SJSA1 (cell line): ENCODE measurements at regions not wholly inside any gene's neighbourhood (a gene's known extent, or its start where the extent isn't known, plus 50 kb on each side); places are given as distances from the start of the nearest gene placed in this dataset.

Source experiments
- DNase-seq, 2 experiments: peaks; one replicate each; pipeline ENCODE4 v3.0.0-alpha.2; 2015 to 2020; ENCODE audit warnings: low spot score in 2 of 2, low read depth in 1 of 2
- H3K27ac ChIP-seq: fragments of 250-450 bp; sonication (Bioruptor Pico); 2 replicates; pipeline ENCODE4 v1.5.1; 2020; ENCODE audit warnings: mild to moderate bottlenecking, moderate library complexity
- H3K27me3 ChIP-seq: fragments of 250-450 bp; sonication (Bioruptor Pico); replicated peaks from 2 replicates; pipeline ENCODE4 v1.5.1; 2020; ENCODE audit warnings: mild to moderate bottlenecking, moderate library complexity
- H3K36me3 ChIP-seq: fragments of 250-450 bp; sonication (Bioruptor Pico); 2 replicates; pipeline ENCODE4 v1.5.1; 2020; ENCODE audit warnings: mild to moderate bottlenecking
- H3K4me1 ChIP-seq: fragments of 250-450 bp; sonication (Bioruptor Pico); replicated peaks from 2 replicates; pipeline ENCODE4 v1.6.1; 2021; ENCODE audit warnings: mild to moderate bottlenecking
- H3K4me3 ChIP-seq: fragments of 250-450 bp; sonication (Bioruptor Pico); 2 replicates; pipeline ENCODE4 v1.5.1; 2020; ENCODE audit warnings: mild to moderate bottlenecking
- H3K9me3 ChIP-seq: fragments of 250-450 bp; sonication (Bioruptor Pico); replicated peaks from 2 replicates; pipeline ENCODE4 v1.5.1; 2020; ENCODE audit warnings: mild to moderate bottlenecking

DNA sequence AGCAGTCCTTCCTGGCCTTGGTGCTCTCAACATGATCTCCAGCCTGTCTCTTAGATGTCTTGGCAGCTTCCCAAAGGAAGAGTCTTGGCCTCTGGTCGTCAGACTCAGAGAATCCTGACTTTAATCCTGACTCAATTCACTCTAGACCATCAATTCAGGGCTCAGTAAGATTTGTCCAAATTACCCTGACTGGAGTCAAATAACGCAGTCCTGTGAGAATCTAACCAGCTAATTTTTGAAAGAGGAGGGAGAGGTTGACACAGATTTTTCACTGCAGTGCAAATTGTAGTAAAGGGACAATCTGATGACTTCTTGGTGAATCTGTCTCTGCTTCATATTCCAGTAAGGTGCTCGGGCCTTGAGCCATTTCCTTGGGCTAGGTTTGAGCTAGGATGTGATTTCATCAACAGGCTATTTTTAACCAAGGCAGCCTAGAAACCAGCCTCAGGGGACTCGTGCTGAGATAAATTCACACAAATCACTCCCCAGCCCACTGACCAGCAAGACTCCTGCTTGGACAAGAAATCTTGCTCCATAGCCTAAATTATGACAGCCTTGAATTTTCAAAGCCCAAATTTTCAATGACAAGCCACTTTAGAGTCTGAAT lies 257.4 kb downstream of the ENC1 start:
- Histone ChIP-seq H3K4me3 (no peak overlapping the region), H3K4me1 (peaks cover 33% of the 10 kb centered on the region), H3K27me3 (no peaks in the 10 kb centered on the region), H3K27ac (no peak overlapping the region), H3K9me3 (no peaks in the 10 kb centered on the region), H3K36me3 (no peaks in the 10 kb centered on the region)
- DNase-seq: peak in 1 of 2 experiments; percentile 22

DNA sequence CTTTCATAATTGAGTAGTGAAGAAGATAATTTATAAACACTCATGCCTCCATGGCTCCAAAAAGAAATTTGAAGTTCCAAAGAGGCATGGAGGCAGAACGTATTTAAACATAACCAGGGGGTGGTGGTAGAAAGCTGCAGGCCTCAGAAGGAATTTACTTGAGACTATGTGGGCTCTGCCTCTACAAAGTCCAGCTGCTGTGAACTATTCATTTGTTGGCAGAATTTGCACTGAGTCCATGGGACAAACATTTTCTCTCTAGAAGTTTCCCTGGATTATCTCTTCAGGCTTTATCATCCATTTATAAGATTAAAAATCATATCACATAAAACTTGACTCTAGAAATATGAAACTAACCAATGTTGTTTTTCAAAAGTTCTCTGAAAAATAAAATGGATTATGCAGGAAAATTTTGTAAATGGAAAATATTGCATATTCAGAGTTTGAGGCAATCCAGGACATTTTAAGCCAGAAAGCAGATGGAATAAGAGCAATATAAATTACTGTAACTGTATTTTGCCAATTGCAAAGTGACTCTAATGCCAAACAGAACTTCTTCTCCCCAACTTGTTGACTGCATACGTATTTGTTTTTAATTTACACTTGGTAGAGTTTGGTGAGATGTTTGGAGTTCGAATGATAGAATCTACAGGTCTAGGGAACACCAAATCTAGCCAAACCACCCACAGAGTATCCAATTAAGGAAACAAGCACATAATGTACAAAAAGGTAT lies 258.2 kb downstream of the ENC1 start:
- Histone ChIP-seq H3K4me1 (peaks cover 25% of the 10 kb centered on the region), H3K9me3 (no peaks in the 10 kb centered on the region), H3K27me3 (no peaks in the 10 kb centered on the region), H3K4me3 (no peak overlapping the region), H3K27ac (no peak overlapping the region), H3K36me3 (no peaks in the 10 kb centered on the region)
- no peak for DNase-seq

DNA sequence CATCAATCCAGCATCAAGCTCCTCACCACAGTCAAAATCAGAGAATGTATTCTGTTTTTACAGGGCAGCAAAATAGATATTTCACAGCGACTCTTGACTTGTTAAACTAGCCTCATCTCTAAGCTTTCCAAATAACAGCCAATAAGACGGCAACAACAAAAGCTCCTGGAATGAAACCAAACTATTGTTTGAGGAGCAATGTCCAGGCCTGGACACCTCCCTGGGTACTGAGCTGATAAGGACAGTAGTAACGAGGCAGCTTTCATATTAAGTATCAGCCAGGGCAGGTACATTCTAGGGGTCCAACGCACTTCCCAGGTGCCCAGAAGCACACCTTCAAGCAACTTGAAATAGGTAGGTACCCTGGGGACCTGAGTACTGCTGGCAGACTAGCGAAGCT lies 260.3 kb downstream of the ENC1 start:
- no peak for DNase-seq
- Histone ChIP-seq H3K27ac (no peak overlapping the region), H3K4me1 (peaks cover 15% of the 10 kb centered on the region), H3K27me3 (no peaks in the 10 kb centered on the region), H3K36me3 (no peaks in the 10 kb centered on the region), H3K4me3 (no peak overlapping the region), H3K9me3 (no peaks in the 10 kb centered on the region)

DNA sequence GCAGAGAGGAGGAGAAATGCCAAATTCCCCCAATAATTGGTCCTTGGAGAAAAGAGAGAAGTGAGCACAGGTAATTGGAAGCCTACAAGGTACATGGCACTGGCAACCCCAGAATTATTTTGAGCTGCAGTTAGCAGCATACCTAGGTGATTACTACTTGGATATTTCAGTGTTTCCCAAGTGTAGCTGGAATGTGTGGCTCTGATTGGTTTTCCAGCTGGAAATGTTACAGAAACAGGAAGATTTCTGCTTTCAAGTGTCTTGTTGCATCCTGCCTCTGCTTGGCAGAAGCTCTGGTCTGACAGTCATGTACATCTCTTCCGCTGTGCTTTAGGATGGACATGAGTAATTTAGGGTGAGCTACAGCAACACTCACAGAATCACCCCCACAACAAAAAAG lies 262.1 kb downstream of the ENC1 start:
- Histone ChIP-seq H3K4me3 (no peak overlapping the region), H3K27ac (no peak overlapping the region), H3K27me3 (no peaks in the 10 kb centered on the region), H3K36me3 (no peaks in the 10 kb centered on the region), H3K4me1 (peaks cover 9% of the 10 kb centered on the region), H3K9me3 (no peaks in the 10 kb centered on the region)
- DNase-seq: no peak

DNA sequence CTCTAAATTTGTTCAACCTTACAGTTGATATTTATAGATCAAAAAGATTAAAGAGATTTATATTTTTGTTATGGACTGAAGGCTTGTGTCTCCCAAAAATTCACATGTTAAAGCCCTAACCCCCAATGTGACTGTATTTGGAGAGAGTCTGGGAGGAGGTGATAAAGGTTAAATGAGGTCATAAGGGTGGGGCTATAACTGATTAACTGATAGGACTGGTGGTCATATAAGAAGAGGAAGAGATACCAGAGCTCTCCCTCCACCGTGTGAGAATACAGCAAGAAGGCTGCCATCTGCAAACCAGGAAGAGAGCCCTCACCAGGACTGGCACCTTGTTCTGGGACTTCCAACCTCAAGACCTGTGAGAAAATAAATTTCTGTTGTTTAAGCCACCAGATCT lies 264.3 kb downstream of the ENC1 start:
- H3K4me3 ChIP-seq: no peak overlapping the region
- H3K36me3 ChIP-seq: no peaks in the 10 kb centered on the region
- H3K27me3 ChIP-seq: no peaks in the 10 kb centered on the region
- no peaks in the 10 kb centered on the region for H3K9me3 ChIP-seq
- DNase-seq: no peak
- no peak overlapping the region for H3K27ac ChIP-seq
- no peaks in the 10 kb centered on the region for H3K4me1 ChIP-seq

DNA sequence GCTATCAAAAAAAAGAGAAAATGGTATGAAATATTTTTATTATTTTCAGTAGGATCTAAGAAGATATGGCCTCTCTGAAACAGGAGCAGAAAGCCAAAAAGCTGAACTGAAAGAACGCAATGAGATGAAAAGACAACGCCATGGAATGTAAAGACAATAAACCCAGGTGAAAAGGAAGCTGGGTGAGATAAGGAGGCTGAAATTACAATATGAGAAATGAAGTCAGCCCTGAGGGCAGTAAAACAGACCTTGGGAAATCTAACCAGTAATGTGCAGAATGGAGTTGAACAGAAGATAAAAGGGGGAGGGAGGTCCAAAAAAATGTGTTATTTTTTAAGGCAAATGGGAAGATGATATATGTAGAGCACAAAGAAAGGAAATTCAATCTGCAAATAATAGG lies 265.3 kb downstream of the ENC1 start:
- no peak for DNase-seq
- Histone ChIP-seq H3K27ac (no peak overlapping the region), H3K4me1 (no peaks in the 10 kb centered on the region), H3K4me3 (no peak overlapping the region), H3K36me3 (no peaks in the 10 kb centered on the region), H3K9me3 (no peaks in the 10 kb centered on the region), H3K27me3 (no peaks in the 10 kb centered on the region)

DNA sequence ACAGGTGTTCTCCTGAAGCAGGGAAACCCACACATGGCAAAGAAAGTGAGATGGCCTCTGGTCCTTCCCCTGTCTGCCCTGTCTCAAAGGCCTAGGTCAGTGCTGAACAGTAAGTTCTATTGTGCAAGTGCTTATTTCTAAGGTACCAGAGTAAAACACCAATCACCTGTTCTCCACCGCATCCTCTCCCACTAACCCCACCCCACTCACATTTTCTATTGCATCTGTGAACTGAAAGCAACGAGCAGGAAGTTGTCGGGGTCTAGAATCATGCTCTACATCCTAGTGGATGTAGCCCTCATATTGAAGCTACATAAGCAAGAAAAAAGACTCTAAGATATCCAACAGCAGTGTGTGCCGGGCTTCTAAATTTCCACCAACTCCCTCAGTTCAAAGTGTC lies 265.9 kb downstream of the ENC1 start:
- no peak overlapping the region for H3K4me3 ChIP-seq
- no peak for DNase-seq
- H3K4me1 ChIP-seq: no peaks in the 10 kb centered on the region
- H3K27ac ChIP-seq: no peak overlapping the region
- H3K36me3 ChIP-seq: no peaks in the 10 kb centered on the region
- no peaks in the 10 kb centered on the region for H3K27me3 ChIP-seq
- no peaks in the 10 kb centered on the region for H3K9me3 ChIP-seq

DNA sequence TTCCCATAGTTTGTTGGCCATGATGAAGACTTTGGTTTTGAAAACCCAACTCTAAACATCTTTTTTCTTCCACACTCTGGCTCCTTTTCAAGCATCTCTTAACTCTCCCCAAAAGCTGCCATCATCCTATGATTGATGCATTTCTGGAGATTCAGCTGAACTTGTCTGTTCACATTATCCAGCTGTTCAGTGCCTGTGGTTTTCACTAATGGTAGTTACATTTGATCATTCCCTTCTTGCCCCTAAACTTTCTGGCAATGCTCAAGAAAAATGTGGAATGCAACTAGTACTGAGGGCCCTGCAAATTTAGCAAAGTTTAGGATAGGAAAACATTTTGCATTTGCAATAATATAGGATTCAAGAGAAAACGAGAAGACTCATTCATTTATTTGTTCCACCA lies 267.5 kb downstream of the ENC1 start:
- Histone ChIP-seq H3K36me3 (no peaks in the 10 kb centered on the region), H3K4me3 (no peak overlapping the region), H3K4me1 (no peaks in the 10 kb centered on the region), H3K27ac (no peak overlapping the region), H3K27me3 (no peaks in the 10 kb centered on the region), H3K9me3 (no peaks in the 10 kb centered on the region)
- DNase-seq: no peak

DNA sequence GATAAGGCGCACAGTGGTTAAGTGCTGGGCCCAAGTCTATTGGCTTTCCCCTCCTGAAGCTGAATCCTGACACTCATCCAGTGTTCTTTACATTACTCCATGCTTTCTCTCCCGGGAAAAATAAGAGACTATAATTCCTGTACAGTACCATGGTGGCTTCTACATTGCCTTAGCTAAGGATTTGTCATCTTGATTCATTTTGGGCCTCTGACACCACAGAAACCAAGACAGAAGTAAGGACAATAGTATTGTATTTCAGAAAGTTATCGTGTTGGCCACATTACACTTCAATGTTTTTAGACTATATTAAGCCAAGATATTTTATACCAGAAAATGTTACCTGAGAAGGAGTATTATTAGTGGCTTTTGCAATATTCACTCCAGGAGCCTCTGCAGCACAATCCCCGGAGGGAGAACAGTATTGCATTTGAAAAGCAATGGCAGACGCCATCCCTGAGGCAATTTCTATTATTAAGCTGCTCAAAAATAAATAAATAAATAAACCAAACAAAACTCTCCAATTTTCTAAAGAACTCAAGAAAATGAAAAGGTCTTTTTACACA lies 267.9 kb downstream of the ENC1 start:
- DNase-seq: no peak
- no peak overlapping the region for H3K4me3 ChIP-seq
- no peaks in the 10 kb centered on the region for H3K27me3 ChIP-seq
- H3K27ac ChIP-seq: no peak overlapping the region
- H3K9me3 ChIP-seq: no peaks in the 10 kb centered on the region
- H3K4me1 ChIP-seq: no peaks in the 10 kb centered on the region
- no peaks in the 10 kb centered on the region for H3K36me3 ChIP-seq

DNA sequence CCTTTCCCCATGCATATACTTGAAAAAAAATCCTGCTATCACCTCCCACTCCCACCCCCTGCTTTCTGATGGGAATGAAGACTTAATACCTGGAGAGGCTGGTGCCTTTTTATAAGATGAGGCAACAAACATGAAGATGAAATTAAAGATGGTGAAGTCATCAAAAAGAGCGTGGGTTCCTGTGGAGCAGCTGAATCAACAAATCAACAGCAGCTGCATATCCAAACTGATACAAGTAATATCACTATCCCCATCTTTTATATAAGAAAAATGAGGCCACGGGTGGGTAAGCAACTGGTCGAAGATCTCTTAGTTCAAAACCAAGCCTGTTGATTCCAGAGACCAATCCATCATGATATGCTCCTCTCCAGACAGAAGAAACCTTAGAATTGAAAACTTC lies 268.5 kb downstream of the ENC1 start:
- Histone ChIP-seq H3K36me3 (no peaks in the 10 kb centered on the region), H3K27ac (no peak overlapping the region), H3K9me3 (no peaks in the 10 kb centered on the region), H3K4me3 (no peak overlapping the region), H3K4me1 (no peaks in the 10 kb centered on the region), H3K27me3 (no peaks in the 10 kb centered on the region)
- no peak for DNase-seq

DNA sequence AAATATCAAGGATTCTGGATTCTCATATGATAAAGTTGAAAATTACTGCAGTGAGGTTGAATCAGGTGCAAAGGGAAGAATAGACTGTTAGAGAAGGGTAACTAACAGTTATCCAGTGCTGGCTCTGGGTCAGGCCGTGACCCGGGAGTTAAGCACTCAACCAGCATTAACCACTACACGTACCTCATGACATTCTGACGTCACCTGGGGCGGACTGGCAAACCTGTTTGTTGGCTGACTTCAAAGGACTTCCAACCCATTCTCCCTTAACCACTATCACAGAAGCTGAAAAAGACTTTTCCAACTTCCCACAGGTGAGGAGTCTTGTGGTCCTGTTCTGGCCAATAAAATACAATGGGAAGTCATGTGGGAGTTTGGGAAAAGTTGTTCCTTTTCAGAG lies 268.9 kb downstream of the ENC1 start:
- H3K36me3 ChIP-seq: no peaks in the 10 kb centered on the region

DNA sequence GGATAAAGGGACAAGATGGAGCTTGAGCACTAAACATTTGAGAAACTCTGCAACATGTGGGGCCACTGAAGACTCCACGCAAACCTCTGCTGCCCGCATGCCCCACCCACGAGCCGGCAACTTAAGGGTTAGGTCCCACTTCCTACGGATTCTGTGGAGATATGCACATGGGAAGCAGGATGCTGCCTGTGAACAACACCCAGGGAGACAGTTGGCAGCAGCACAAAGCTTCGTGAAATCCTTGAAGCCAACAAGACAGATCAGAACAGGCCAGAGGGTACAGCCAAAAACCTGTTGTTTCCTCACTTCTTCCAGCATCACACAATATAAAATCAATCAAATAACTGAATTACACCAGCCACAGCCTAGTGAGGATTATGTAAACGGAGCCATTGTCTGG lies 270.4 kb downstream of the ENC1 start:
- no peak overlapping the region for H3K27ac ChIP-seq
- H3K9me3 ChIP-seq: no peaks in the 10 kb centered on the region
- H3K36me3 ChIP-seq: no peaks in the 10 kb centered on the region
- no peaks in the 10 kb centered on the region for H3K27me3 ChIP-seq
- H3K4me3 ChIP-seq: no peak overlapping the region
- H3K4me1 ChIP-seq: no peaks in the 10 kb centered on the region
- no peak for DNase-seq

More for the DNA sequence above, 268.9 kb downstream of the ENC1 start:
- no peaks in the 10 kb centered on the region for H3K4me1 ChIP-seq
- no peaks in the 10 kb centered on the region for H3K27me3 ChIP-seq
- H3K9me3 ChIP-seq: no peaks in the 10 kb centered on the region
- H3K27ac ChIP-seq: no peak overlapping the region
- no peak overlapping the region for H3K4me3 ChIP-seq
- DNase-seq: no peak

DNA sequence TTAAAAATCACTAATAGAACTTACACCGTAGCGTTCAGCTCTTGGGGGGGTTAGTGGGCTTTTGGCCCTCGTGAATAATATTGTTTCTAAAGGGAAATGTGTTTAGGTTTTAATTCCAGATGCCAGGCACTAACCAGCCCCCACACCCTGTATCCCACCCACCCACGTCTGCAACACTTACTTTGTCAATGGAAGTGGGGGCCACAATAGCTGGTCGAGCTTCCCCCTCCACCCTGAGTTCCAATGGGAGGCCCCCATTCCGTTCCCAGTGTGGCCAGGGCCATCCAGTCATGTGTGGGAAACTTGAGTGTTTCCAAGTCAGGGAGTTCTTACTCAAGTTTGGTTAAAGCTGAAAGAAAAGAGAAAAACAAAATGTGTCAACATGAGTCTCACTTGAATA lies 271.4 kb downstream of the ENC1 start:
- Histone ChIP-seq H3K4me3 (no peak overlapping the region), H3K27me3 (no peaks in the 10 kb centered on the region), H3K27ac (no peak overlapping the region), H3K9me3 (no peaks in the 10 kb centered on the region), H3K36me3 (no peaks in the 10 kb centered on the region), H3K4me1 (no peaks in the 10 kb centered on the region)
- no peak for DNase-seq

DNA sequence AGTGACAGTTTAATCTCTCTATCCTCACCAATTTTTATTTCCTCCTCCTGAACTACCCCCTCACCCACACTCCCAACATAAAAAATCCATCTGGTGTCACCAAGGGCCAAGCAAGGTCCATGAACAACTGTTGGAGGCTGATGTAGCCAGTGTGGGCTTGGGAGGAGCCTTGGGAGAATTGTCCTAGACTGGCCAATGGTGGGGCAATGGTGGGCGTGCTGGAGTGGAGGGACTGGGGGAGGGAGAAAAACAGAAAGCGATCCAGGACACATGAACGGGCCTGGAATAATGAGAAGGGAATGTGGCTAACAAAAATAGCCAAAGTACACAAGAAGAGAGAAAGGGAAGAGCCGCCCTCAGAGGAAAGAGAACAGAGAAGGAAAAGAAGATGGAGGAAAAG lies 272.6 kb downstream of the ENC1 start:
- no peaks in the 10 kb centered on the region for H3K4me1 ChIP-seq
- no peaks in the 10 kb centered on the region for H3K36me3 ChIP-seq
- no peaks in the 10 kb centered on the region for H3K27me3 ChIP-seq
- no peak overlapping the region for H3K4me3 ChIP-seq
- H3K9me3 ChIP-seq: no peaks in the 10 kb centered on the region
- no peak for DNase-seq
- no peak overlapping the region for H3K27ac ChIP-seq
